ENCODE measurements at regions not wholly inside any gene's neighbourhood (a gene's known extent, or its start where the extent isn't known, plus 50 kb on each side); places are given as distances from the start of the nearest gene placed in this dataset.

DNA sequence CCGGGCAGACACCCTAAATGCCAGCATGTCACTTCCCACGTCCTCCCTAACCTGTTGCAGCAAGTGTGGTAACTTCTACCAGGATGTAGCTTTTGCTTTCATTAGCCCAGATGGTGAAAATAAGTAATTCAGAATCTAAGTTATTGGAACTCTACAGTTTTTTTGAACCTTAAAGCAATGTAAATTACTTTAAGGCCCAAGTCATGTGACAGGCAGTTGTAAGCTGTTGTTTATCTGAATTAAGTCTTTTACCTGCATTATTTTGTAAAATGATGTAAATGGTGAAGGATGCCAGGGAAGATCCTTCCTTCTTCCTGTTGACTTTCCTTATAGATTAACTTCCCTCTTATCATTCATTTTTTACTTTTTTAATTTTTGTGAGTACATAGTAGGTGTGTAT lies 670.2 kb downstream of the SEMA5A start:
- DNase-seq (ENCODE audit: low read depth): no peak
- no peak overlapping the region for H3K4me3 ChIP-seq (ENCODE audit: low read depth, low read length)
- TF ChIP-seq, protein P1, sequence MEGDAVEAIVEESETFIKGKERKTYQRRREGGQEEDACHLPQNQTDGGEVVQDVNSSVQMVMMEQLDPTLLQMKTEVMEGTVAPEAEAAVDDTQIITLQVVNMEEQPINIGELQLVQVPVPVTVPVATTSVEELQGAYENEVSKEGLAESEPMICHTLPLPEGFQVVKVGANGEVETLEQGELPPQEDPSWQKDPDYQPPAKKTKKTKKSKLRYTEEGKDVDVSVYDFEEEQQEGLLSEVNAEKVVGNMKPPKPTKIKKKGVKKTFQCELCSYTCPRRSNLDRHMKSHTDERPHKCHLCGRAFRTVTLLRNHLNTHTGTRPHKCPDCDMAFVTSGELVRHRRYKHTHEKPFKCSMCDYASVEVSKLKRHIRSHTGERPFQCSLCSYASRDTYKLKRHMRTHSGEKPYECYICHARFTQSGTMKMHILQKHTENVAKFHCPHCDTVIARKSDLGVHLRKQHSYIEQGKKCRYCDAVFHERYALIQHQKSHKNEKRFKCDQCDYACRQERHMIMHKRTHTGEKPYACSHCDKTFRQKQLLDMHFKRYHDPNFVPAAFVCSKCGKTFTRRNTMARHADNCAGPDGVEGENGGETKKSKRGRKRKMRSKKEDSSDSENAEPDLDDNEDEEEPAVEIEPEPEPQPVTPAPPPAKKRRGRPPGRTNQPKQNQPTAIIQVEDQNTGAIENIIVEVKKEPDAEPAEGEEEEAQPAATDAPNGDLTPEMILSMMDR (IDR thresholded peaks at IDR 0.05; ENCODE audit: low read depth, low read length): no peak
- TF ChIP-seq, protein P2, sequence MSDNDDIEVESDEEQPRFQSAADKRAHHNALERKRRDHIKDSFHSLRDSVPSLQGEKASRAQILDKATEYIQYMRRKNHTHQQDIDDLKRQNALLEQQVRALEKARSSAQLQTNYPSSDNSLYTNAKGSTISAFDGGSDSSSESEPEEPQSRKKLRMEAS (IDR thresholded peaks at IDR 0.05; ENCODE audit: low read depth, low read length): no peak
- no peak for TF ChIP-seq MYC (IDR thresholded peaks at IDR 0.05; ENCODE audit: low read depth, low read length)
- TF ChIP-seq POLR2A (IDR thresholded peaks at IDR 0.05; ENCODE audit: extremely low read depth, insufficient read length): no peak

DNA sequence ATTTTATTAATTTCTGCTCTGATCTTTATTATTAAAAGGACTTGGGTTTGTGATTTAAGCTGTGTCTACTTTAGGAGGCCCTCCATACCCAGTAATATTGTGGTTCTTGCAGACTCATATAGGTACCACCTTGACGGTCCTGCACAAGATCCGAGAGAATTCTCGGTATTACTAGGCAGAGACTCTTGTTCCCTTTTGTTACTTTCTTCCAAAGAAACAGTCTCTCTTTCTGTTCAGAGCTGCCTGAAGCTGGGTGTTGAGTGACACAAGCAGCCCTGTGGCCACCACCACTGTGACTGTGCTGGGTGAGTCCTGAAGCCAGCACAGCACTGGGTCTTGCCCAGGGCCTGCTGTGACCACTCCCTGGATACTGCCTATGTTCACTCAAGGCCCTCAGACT lies 666.6 kb downstream of the SEMA5A start:
- H3K4me3 ChIP-seq (ENCODE audit: low read depth, low read length): no peak overlapping the region
- TF ChIP-seq POLR2A (IDR thresholded peaks at IDR 0.05; ENCODE audit: extremely low read depth, insufficient read length) (no peak), MYC (IDR thresholded peaks at IDR 0.05; ENCODE audit: low read depth, low read length) (no peak)
- TF ChIP-seq, protein P1 (IDR thresholded peaks at IDR 0.05; ENCODE audit: low read depth, low read length): no peak
- TF ChIP-seq, protein P2 (IDR thresholded peaks at IDR 0.05; ENCODE audit: low read depth, low read length): no peak
- no peak for DNase-seq (ENCODE audit: low read depth)

DNA sequence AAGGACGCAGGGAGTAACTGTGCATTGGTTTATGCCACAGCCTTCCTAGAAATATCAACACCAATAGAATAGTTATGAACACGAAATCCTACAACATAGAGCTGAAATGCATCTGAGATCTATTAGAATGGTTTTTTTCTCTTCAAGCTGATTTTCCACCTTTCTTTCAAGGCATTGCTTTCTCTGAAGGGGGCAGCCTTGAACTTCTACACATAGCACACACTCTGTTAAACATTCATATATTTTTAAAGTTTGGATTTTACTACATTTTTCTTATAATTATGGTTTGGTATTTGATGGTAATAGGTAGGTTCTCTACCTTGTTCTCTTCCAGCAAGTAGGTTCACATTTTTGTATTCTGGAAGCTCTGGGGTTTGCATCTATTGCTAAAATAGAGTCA lies 661.8 kb downstream of the SEMA5A start:
- TF ChIP-seq POLR2A (IDR thresholded peaks at IDR 0.05; ENCODE audit: extremely low read depth, insufficient read length) (no peak), MYC (IDR thresholded peaks at IDR 0.05; ENCODE audit: low read depth, low read length) (no peak)
- TF ChIP-seq, protein P1 (IDR thresholded peaks at IDR 0.05; ENCODE audit: low read depth, low read length): no peak
- TF ChIP-seq, protein P2 (IDR thresholded peaks at IDR 0.05; ENCODE audit: low read depth, low read length): no peak
- no peak overlapping the region for H3K4me3 ChIP-seq (ENCODE audit: low read depth, low read length)
- no peak for DNase-seq (ENCODE audit: low read depth)

DNA sequence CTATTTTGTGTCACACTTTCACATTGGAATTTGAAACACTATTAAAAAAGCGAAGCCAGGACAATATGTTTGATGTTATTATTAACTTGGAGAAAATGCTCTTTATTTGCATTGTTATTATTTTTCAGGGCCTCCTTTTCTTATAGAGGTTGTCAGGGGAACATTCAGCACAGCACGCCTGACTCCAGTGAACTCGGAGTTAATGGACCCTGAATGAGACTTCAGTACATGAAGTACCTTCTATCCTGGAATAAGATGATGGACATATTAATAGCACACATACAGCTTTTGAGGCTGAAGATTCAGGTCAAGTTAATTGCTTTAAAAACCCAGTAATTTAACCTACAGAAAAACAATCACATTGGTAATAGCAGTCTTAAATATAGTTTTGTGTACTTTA lies 652.9 kb downstream of the SEMA5A start:
- DNase-seq (ENCODE audit: low read depth): no peak
- H3K4me3 ChIP-seq (ENCODE audit: low read depth, low read length): no peak overlapping the region
- TF ChIP-seq, protein P1 (IDR thresholded peaks at IDR 0.05; ENCODE audit: low read depth, low read length): no peak

DNA sequence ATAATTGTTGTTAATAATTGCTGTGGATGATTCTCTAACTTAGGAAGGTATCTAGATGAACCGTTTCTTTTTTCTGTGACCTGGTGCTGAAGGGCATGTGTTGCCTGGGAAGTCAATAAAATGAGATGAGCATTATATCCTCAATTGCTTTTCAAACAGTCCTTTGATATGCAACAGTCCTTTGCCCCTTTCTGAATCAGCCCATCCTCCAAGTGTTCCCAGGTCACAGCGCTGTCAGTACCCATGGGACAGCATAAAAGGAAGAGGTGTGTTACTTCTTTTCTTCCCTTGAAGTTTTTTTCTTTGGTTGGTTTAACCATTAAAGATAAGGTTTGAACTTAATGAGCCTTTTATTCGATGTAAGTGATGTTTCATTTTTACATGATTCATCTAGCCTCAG lies 651.8 kb downstream of the SEMA5A start:
- TF ChIP-seq, protein P2 (IDR thresholded peaks at IDR 0.05; ENCODE audit: low read depth, low read length): no peak
- no peak for TF ChIP-seq POLR2A (IDR thresholded peaks at IDR 0.05; ENCODE audit: extremely low read depth, insufficient read length)
- TF ChIP-seq, protein P1 (IDR thresholded peaks at IDR 0.05; ENCODE audit: low read depth, low read length): no peak
- TF ChIP-seq MYC (IDR thresholded peaks at IDR 0.05; ENCODE audit: low read depth, low read length): no peak
- no peak overlapping the region for H3K4me3 ChIP-seq (ENCODE audit: low read depth, low read length)
- no peak for DNase-seq (ENCODE audit: low read depth)

DNA sequence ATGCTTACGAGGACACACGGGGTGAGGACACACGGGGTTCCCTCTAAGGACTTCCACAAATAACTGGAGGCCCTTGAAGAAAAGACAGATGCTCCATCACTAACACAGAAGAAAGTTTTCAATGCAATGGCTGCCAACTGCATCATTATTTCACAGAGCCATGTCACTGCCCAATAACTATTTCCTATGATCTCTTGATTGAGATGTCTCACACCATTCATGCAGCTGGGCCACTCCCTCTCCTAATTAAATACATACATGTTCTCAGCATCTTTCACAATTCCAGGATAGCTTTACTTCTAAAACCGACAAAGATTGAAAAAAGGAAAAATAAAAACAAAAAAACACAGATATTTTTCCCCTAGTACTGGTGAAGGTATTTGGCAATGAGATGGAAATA lies 650.8 kb downstream of the SEMA5A start:
- DNase-seq (ENCODE audit: low read depth): no peak
- H3K4me3 ChIP-seq (ENCODE audit: low read depth, low read length): no peak overlapping the region
- TF ChIP-seq MYC (IDR thresholded peaks at IDR 0.05; ENCODE audit: low read depth, low read length) (no peak), POLR2A (IDR thresholded peaks at IDR 0.05; ENCODE audit: extremely low read depth, insufficient read length) (no peak)
- TF ChIP-seq, protein P1 (IDR thresholded peaks at IDR 0.05; ENCODE audit: low read depth, low read length): no peak
- TF ChIP-seq, protein P2 (IDR thresholded peaks at IDR 0.05; ENCODE audit: low read depth, low read length): no peak
